ENCODE measurements at regions not wholly inside any gene's neighbourhood (a gene's known extent, or its start where the extent isn't known, plus 50 kb on each side); places are given as distances from the start of the nearest gene placed in this dataset.

- TF ChIP-seq CTCF (IDR thresholded peaks at IDR 0.05) = no peak
- no peak for TF ChIP-seq POLR2A (IDR thresholded peaks at IDR 0.05)
- no peak for TF ChIP-seq POLR2AphosphoS5 (IDR thresholded peaks at IDR 0.05)
- TF ChIP-seq EP300 (IDR thresholded peaks at IDR 0.05) = no peak
These were observed 480.4 kb upstream of the NOVA1 start for GRCh38 chr14:27078191-27078590.

All from gastroesophageal sphincter (tissue), 3 donors.